Gastroesophageal sphincter (tissue), 4 donors: ENCODE measurements at regions not wholly inside any gene's neighbourhood (a gene's known extent, or its start where the extent isn't known, plus 50 kb on each side); places are given as distances from the start of the nearest gene placed in this dataset.

Source experiments
- ATAC-seq: fragments of 150-250 bp; one replicate; pipeline ENCODE4 v1.9.1; 2016; ENCODE audit warnings: mild to moderate bottlenecking, moderate library complexity
- H3K27ac ChIP-seq, 4 donors: fragments of 200-600 bp; sonication (generic) in 3 of 4; 1 replicate in 3 of 4; 2 replicates in 1 of 4; pipeline ENCODE4 v1.5.1; 2016 to 2019
- H3K27me3 ChIP-seq: fragments of 200-600 bp; sonication (generic); one replicate; pipeline ENCODE4 v1.5.1; 2019
- H3K36me3 ChIP-seq, 2 donors: fragments of 200-600 bp; sonication (generic); one replicate each; pipeline ENCODE4 v1.5.1; 2019; ENCODE audit warnings: control low read depth in 1 of 2
- H3K4me1 ChIP-seq, 3 donors: fragments of 200-600 bp; sonication (generic); 1 replicate in 2 of 3; 2 replicates in 1 of 3; pipeline ENCODE4 v1.5.1; 2016 to 2019; ENCODE audit warnings: control low read depth in 2 of 3
- H3K4me3 ChIP-seq, 2 donors: fragments of 200-600 bp; sonication (generic); one replicate each; pipeline ENCODE4 v1.5.1; 2019; ENCODE audit warnings: mild to moderate bottlenecking in 1 of 2, moderate library complexity in 1 of 2
- H3K9me3 ChIP-seq, 3 donors: fragments of 200-600 bp; sonication (generic); one replicate each; pipeline ENCODE4 v1.5.1; 2017 to 2019; ENCODE audit warnings: control low read depth in 2 of 3
- CTCF ChIP-seq, 4 experiments: fragments of 200-600 bp in 2 of 4; fragments of 450-650 bp in 2 of 4; sonication (generic) in 1 of 4; IDR thresholded peaks; one replicate each; pipeline ENCODE4 v1.5.1; 2017 to 2019; ENCODE audit warnings: antibody characterized with exemption in 4 of 4, mild to moderate bottlenecking in 2 of 4, moderate library complexity in 2 of 4
- EP300 ChIP-seq: sonication (generic); formaldehyde crosslinking; IDR thresholded peaks from one replicate; pipeline ENCODE4 v1.6.1; 2017; ENCODE audit warnings: antibody characterized with exemption, mild to moderate bottlenecking
- POLR2A ChIP-seq, 2 donors: fragments of 450-650 bp; IDR thresholded peaks; one replicate each; pipeline ENCODE4 v1.6.1; 2017; ENCODE audit warnings: antibody characterized with exemption in 2 of 2, mild to moderate bottlenecking in 2 of 2, moderate library complexity in 1 of 2
- POLR2AphosphoS5 ChIP-seq: sonication (generic); formaldehyde crosslinking; IDR thresholded peaks from one replicate; pipeline ENCODE4 v1.6.1; 2017; ENCODE audit warnings: antibody characterized with exemption
- WGBS, 2 donors: methylation state at CpG; one replicate each; pipeline ENCODE4 v1.1.5; 2018; ENCODE audit warnings: low coverage in 1 of 2; 5-methylcytosine and 5-hydroxymethylcytosine counted together

GRCh38 chr5:40376566-40376965, 303.1 kb upstream of the PTGER4 start:
- Histone ChIP-seq H3K4me1 (no peaks in the 10 kb centered on the region), H3K27ac (no peak overlapping the region), H3K27me3 (no peaks in the 10 kb centered on the region), H3K9me3 (no peaks in the 10 kb centered on the region), H3K36me3 (no peaks in the 10 kb centered on the region), H3K4me3 (no peak overlapping the region)
- no peak for TF ChIP-seq POLR2AphosphoS5
- no peak for TF ChIP-seq CTCF (IDR thresholded peaks at IDR 0.05)
- TF ChIP-seq POLR2A (IDR thresholded peaks at IDR 0.05): no peak
- TF ChIP-seq EP300: no peak
- 94 to 100% methylated on average over 1 of the region's 1 CpG for WGBS, 2 donors
- no peak for ATAC-seq

GRCh38 chr5:40374853-40375252, 304.9 kb upstream of the PTGER4 start:
- TF ChIP-seq POLR2A (IDR thresholded peaks at IDR 0.05) (no peak), CTCF (IDR thresholded peaks at IDR 0.05) (no peak), POLR2AphosphoS5 (no peak), EP300 (no peak)
- Histone ChIP-seq H3K27ac (no peak overlapping the region), H3K4me1 (no peaks in the 10 kb centered on the region), H3K36me3 (no peaks in the 10 kb centered on the region), H3K27me3 (no peaks in the 10 kb centered on the region), H3K4me3 (no peak overlapping the region), H3K9me3 (no peaks in the 10 kb centered on the region)
- 54 to 93% methylated on average over 5 to 6 of the region's 6 CpGs for WGBS, 2 donors
- no peak for ATAC-seq

DNA sequence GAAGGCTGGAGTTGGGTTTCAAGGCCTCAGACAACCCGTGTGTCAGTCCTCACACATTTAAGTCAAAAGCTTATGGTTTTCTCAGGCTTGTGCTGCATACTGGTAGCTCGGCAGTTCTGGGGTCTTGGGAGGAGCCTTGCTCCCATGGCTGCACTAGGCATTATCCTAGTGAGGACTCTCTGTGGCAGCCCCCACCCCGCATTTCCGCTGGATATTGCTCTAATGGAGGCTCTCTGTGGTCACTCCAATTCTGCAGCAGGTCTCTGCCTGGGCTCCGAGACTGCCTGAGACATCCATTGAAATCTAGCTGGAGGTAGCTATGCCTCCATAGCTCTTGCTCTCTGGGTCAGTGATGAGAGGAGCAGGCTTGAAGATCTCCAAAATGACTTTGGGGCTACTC, 311.5 kb upstream of the PTGER4 start:
- TF ChIP-seq EP300: no peak
- TF ChIP-seq CTCF (IDR thresholded peaks at IDR 0.05): no peak
- TF ChIP-seq POLR2AphosphoS5: no peak
- TF ChIP-seq POLR2A (IDR thresholded peaks at IDR 0.05): no peak
- Histone ChIP-seq H3K4me1 (no peaks in the 10 kb centered on the region), H3K9me3 (no peaks in the 10 kb centered on the region), H3K4me3 (no peak overlapping the region), H3K27me3 (no peaks in the 10 kb centered on the region), H3K36me3 (no peaks in the 10 kb centered on the region), H3K27ac (no peak overlapping the region)
- 83 to 100% methylated on average over 1 to 3 of the region's 5 CpGs for WGBS, 2 donors
- ATAC-seq: no peak

GRCh38 chr5:40367255-40367654, 312.5 kb upstream of the PTGER4 start:
- 88 to 100% methylated on average over 2 of the region's 2 CpGs for WGBS, 2 donors
- no peaks in the 10 kb centered on the region for H3K4me1 ChIP-seq
- H3K27ac ChIP-seq: no peak overlapping the region
- no peaks in the 10 kb centered on the region for H3K27me3 ChIP-seq
- no peaks in the 10 kb centered on the region for H3K9me3 ChIP-seq
- no peak overlapping the region for H3K4me3 ChIP-seq
- no peak for ATAC-seq
- TF ChIP-seq POLR2AphosphoS5 (no peak), CTCF (IDR thresholded peaks at IDR 0.05) (no peak), EP300 (no peak), POLR2A (IDR thresholded peaks at IDR 0.05) (no peak)
- no peaks in the 10 kb centered on the region for H3K36me3 ChIP-seq

DNA sequence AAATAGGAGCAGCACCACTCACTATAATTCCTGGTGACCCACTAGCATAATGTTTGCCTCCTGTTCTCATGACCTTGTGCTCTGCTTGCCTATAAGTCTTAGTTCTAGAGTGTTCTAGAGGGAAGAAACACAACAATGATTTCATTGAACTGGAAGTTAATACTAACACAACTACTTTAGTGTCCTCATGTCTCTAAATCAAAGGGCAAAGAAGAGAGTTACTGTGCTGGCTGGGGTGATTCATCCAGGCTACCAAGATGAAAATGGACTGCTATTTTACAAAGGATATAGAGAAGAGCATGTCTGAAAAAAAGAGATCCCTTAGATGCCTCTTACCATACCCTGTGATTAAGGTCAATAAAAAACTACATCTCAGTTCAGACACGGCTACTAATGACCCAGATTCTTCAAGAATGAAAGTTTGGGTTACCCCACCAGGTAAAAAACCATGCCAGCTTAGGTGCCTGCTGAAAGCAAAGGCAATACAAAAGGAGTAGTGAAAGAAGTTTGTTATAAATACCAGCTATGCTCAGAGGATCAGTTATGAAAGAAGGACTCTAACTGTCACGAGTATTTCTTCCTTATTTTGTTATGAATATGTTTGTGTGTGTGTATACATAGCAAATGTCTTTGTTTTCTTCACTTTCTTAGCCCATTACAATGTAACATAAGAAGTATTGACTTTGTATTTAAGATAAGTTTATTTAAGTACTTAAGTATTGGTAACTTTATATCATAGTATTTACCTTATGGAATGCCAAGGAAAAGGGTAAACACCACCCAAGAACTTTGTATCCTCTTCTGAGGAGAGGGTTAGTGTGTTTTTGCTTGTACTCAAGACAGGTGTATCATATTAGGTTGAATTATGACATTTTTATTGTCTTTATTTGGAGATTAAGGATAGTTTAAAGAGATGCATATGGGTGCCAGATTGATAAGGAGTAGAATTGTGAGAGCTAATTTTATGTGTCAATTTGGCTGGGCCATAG, 314.1 kb upstream of the PTGER4 start:
- 75 to 76% methylated on average over 2 of the region's 2 CpGs for WGBS, 2 donors

More for the DNA sequence above, 314.1 kb upstream of the PTGER4 start:
- Histone ChIP-seq H3K9me3 (no peaks in the 10 kb centered on the region), H3K27me3 (no peaks in the 10 kb centered on the region), H3K27ac (no peak overlapping the region), H3K36me3 (no peaks in the 10 kb centered on the region), H3K4me3 (no peak overlapping the region), H3K4me1 (no peaks in the 10 kb centered on the region)
- no peak for ATAC-seq
- TF ChIP-seq POLR2AphosphoS5: no peak
- TF ChIP-seq POLR2A (IDR thresholded peaks at IDR 0.05): no peak
- TF ChIP-seq EP300: no peak
- TF ChIP-seq CTCF (IDR thresholded peaks at IDR 0.05): no peak
